ENCODE measurements at regions not wholly inside any gene's neighbourhood (a gene's known extent, or its start where the extent isn't known, plus 50 kb on each side); places are given as distances from the start of the nearest gene placed in this dataset.

DNA sequence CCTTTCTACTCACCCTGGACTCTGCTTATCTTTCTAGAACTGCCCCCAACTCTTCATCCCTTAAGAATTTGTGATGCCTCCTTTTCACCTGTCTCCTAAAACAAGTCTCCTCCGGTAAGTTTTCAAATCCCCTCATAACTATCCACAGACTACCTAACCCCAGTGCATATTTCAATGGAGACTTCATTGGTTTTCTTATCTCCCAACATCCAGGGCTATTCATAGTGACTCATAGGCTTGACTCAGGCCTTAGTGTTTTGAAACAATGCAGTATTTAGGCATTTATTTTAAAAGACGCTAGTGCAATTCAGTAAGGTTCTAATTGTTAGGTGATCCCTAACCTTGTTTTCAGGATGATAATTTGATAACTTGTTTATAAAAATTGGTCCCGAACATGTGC is 399.2 kb downstream of the CPS1 start (continued):
- TF ChIP-seq TBP (IDR thresholded peaks at IDR 0.05; ENCODE audit: low read depth, low read length) (no peak), TAF7 (optimal IDR thresholded peaks at IDR 0.05; ENCODE audit: borderline replicate concordance, low read depth, low read length) (no peak)

DNA sequence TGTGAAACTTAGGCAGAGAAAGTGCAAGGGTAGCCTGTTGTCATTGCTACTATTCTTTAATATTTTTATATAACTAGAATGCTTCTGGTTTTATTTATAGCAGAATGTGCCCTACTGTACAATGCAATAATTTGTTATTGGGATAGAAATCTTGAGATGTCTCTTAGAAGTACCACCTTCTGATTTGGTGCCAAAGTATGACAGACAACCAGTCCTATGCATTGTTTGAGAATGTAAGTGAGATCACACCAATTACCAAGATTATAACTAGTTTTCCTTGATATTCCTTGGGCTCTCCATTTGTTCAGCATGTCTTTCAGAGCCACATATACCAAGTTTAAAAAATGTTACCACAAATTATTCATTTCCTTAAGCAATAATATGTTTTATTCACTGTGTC is 399.7 kb downstream of the CPS1 start:
- Histone ChIP-seq H2BK20ac (ENCODE audit: low read length) (no peak overlapping the region), H3K27me3 (replicated peaks in 1 of 4; ENCODE audit: control insufficient read depth in 3 of 4, extremely low read depth in 1 of 4, insufficient read depth in 3 of 4, low read length in 3 of 4) (no peaks in the 10 kb centered on the region), H4K20me1 (replicated peaks in 1 of 2; ENCODE audit: control insufficient read depth in 1 of 2, insufficient read depth in 2 of 2, low read length in 2 of 2) (no peaks in the 10 kb centered on the region), H3K23me2 (ENCODE audit: low read depth, low read length) (no peaks in the 10 kb centered on the region; the same call in 1 of the 2 replicates), H3K4me1 (replicated peaks in 1 of 4; ENCODE audit: control insufficient read depth in 3 of 4, insufficient read depth in 4 of 4, low read length in 3 of 4) (no peaks in the 10 kb centered on the region), H3K4ac (replicated peaks; ENCODE audit: insufficient read length, low read depth, low read length) (no peak overlapping the region), H2BK12ac (ENCODE audit: low read depth, low read length) (no peak overlapping the region), H3K4me3 (ENCODE audit: extremely low read depth in 1 of 4, insufficient read depth in 2 of 4, low read depth in 3 of 4, low read length in 4 of 4) (no peak overlapping the region), H3K56ac (replicated peaks; ENCODE audit: insufficient read length, low read depth, low read length) (no peak overlapping the region), H3K23ac (ENCODE audit: insufficient read length) (no peak overlapping the region), H4K91ac (replicated peaks; ENCODE audit: insufficient read length, low read length) (no peak overlapping the region), H3K27ac (ENCODE audit: low read depth, low read length) (no peak overlapping the region), H3K18ac (ENCODE audit: extremely low read depth, low read length) (no peak overlapping the region), H3K9ac (replicated peaks in 1 of 4; ENCODE audit: extremely low read depth in 1 of 4, low read depth in 3 of 4, low read length in 3 of 4) (no peak overlapping the region), H2BK120ac (replicated peaks; ENCODE audit: low read depth, low read length) (no peak overlapping the region), H4K8ac (ENCODE audit: extremely low read depth, insufficient read depth, low read length) (no peak overlapping the region), H2BK15ac (ENCODE audit: low read length) (no peak overlapping the region), H3K14ac (ENCODE audit: insufficient read length) (no peak overlapping the region), H4K5ac (ENCODE audit: insufficient read length, low read depth, low read length) (no peak overlapping the region), H3K4me2 (ENCODE audit: insufficient read depth in 1 of 2, low read depth in 2 of 2, low read length in 2 of 2) (no peak overlapping the region), H2BK5ac (ENCODE audit: low read depth, low read length) (no peak overlapping the region), H3K79me1 (ENCODE audit: low read depth, low read length) (no peaks in the 10 kb centered on the region), H2AK5ac (ENCODE audit: low read depth, low read length) (no peak overlapping the region), H2AFZ (ENCODE audit: low read length) (no peak overlapping the region), H3K9me3 (ENCODE audit: insufficient read depth in 2 of 2, low read depth in 1 of 2, low read length in 1 of 2) (no peaks in the 10 kb centered on the region), H3K79me2 (ENCODE audit: control insufficient read depth in 1 of 2, insufficient read depth in 2 of 2, low read length in 2 of 2) (no peaks in the 10 kb centered on the region), H3K36me3 (ENCODE audit: control insufficient read depth in 2 of 4, insufficient read depth in 4 of 4, low read length in 3 of 4) (no peaks in the 10 kb centered on the region)
- TF ChIP-seq EP300 (IDR thresholded peaks at IDR 0.05; ENCODE audit: borderline replicate concordance in 1 of 2, low read depth in 2 of 2, low read length in 2 of 2) (no peak), TBP (IDR thresholded peaks at IDR 0.05; ENCODE audit: low read depth, low read length) (no peak), FOSL1 (IDR thresholded peaks at IDR 0.05; ENCODE audit: insufficient read depth, low read depth, low read length) (no peak)
- TF ChIP-seq, protein P1, sequence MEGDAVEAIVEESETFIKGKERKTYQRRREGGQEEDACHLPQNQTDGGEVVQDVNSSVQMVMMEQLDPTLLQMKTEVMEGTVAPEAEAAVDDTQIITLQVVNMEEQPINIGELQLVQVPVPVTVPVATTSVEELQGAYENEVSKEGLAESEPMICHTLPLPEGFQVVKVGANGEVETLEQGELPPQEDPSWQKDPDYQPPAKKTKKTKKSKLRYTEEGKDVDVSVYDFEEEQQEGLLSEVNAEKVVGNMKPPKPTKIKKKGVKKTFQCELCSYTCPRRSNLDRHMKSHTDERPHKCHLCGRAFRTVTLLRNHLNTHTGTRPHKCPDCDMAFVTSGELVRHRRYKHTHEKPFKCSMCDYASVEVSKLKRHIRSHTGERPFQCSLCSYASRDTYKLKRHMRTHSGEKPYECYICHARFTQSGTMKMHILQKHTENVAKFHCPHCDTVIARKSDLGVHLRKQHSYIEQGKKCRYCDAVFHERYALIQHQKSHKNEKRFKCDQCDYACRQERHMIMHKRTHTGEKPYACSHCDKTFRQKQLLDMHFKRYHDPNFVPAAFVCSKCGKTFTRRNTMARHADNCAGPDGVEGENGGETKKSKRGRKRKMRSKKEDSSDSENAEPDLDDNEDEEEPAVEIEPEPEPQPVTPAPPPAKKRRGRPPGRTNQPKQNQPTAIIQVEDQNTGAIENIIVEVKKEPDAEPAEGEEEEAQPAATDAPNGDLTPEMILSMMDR (IDR thresholded peaks at IDR 0.05; ENCODE audit: control extremely low read depth in 1 of 3, insufficient read depth in 1 of 3, low read depth in 1 of 3, low read length in 3 of 3): no peak
- DNase-seq (ENCODE audit: low read depth in 1 of 2, low spot score in 2 of 2) (no peak), FAIRE-seq (no peak)
- ChIA-PET CTCF (ENCODE audit: partially characterized antibody) (no interaction called here), POLR2A (ENCODE audit: partially characterized antibody) (no interaction called here)
